Thoracic aorta (tissue), 2 donors: ENCODE measurements at regions not wholly inside any gene's neighbourhood (a gene's known extent, or its start where the extent isn't known, plus 50 kb on each side); places are given as distances from the start of the nearest gene placed in this dataset.

Source experiments
- ATAC-seq: fragments of 150-250 bp; one replicate; pipeline ENCODE4 v1.8.0; 2017; ENCODE audit warnings: low read depth; ENCODE audit not compliant: insufficient number of reproducible peaks, low FRiP score
- DNase-seq: peaks from one replicate; pipeline ENCODE4 v3.0.0-alpha.2; 2020; ENCODE audit warnings: low spot score
- H3K27ac ChIP-seq, 2 donors: fragments of 200-600 bp; sonication (generic); 1 replicate in 1 of 2; 2 replicates in 1 of 2; pipeline ENCODE4 v1.5.1; 2016; ENCODE audit warnings: mild to moderate bottlenecking in 2 of 2, moderate library complexity in 2 of 2
- H3K27me3 ChIP-seq: fragments of 200-600 bp; sonication (generic); replicated peaks from 2 replicates; pipeline ENCODE4 v1.6.0; 2016; ENCODE audit warnings: mild to moderate bottlenecking; ENCODE audit not compliant: insufficient read depth
- H3K36me3 ChIP-seq: fragments of 200-600 bp; sonication (generic); one replicate; pipeline ENCODE4 v1.5.1; 2016
- H3K4me1 ChIP-seq, 2 donors: fragments of 200-600 bp; sonication (generic); 1 replicate in 1 of 2; 2 replicates in 1 of 2; pipeline versions ENCODE4 v1.5.1 to v1.6.0; 2016; ENCODE audit warnings: low read depth in 2 of 2, mild to moderate bottlenecking in 1 of 2; ENCODE audit not compliant: control insufficient read depth in 1 of 2
- H3K4me3 ChIP-seq: fragments of 200-600 bp; sonication (generic); 2 replicates; pipeline ENCODE4 v1.5.1; 2016; ENCODE audit warnings: mild to moderate bottlenecking
- H3K9me3 ChIP-seq: fragments of 200-600 bp; sonication (generic); 2 replicates; pipeline ENCODE4 v1.5.1; 2016
- CTCF ChIP-seq: fragments of 200-600 bp; sonication (generic); IDR thresholded peaks from one replicate; pipeline ENCODE4 v1.5.1; 2019; ENCODE audit warnings: antibody characterized with exemption

- no peaks in the 10 kb centered on the region for H3K9me3 ChIP-seq
- no peaks in the 10 kb centered on the region for H3K36me3 ChIP-seq
- TF ChIP-seq CTCF = no peak
- no peak for ATAC-seq
- peaks cover 10 to 23% of the 10 kb centered on the region in 2 donors for H3K4me1 ChIP-seq
- peak overlapping the region; percentile 56 to 67 for H3K27ac ChIP-seq
- H3K4me3 ChIP-seq = peak overlapping the region; percentile 46
- H3K27me3 ChIP-seq = no peaks in the 10 kb centered on the region
- no peak for DNase-seq
Observed at GRCh38 chr15:95464509-95464908, 866.0 kb upstream of the NR2F2 start.

- DNase-seq (no peak), ATAC-seq (no peak)
- Histone ChIP-seq H3K27me3 (no peaks in the 10 kb centered on the region), H3K27ac (no peak overlapping the region), H3K9me3 (no peaks in the 10 kb centered on the region), H3K4me3 (no peak overlapping the region), H3K36me3 (no peaks in the 10 kb centered on the region), H3K4me1 (peaks cover 25 to 44% of the 10 kb centered on the region in 2 donors)
- no peak for TF ChIP-seq CTCF
Observed at GRCh38 chr15:95468820-95469219, 861.7 kb upstream of the NR2F2 start.

- no peak for DNase-seq
Observed at GRCh38 chr15:95469496-95470000, 861.0 kb upstream of the NR2F2 start.

GRCh38 chr15:95470529-95470928 lies 860.0 kb upstream of the NR2F2 start:
- Histone ChIP-seq H3K4me3 (no peak overlapping the region), H3K36me3 (no peaks in the 10 kb centered on the region), H3K4me1 (peaks cover 15 to 27% of the 10 kb centered on the region in 2 donors), H3K9me3 (no peaks in the 10 kb centered on the region), H3K27me3 (no peaks in the 10 kb centered on the region), H3K27ac (peak overlapping the region; percentile 35 to 75)
- ATAC-seq = no peak
- no peak for TF ChIP-seq CTCF
- DNase-seq = no peak

More at GRCh38 chr15:95469496-95470000, 861.0 kb upstream of the NR2F2 start:
- no peak for TF ChIP-seq CTCF
- Histone ChIP-seq H3K36me3 (no peaks in the 10 kb centered on the region), H3K4me3 (no peak overlapping the region), H3K4me1 (peaks cover 19 to 37% of the 10 kb centered on the region in 2 donors), H3K9me3 (no peaks in the 10 kb centered on the region), H3K27me3 (no peaks in the 10 kb centered on the region), H3K27ac (peak overlapping the region; percentile 25 to 75)
- ATAC-seq = no peak

- DNase-seq (no peak), ATAC-seq (no peak)
- no peaks in the 10 kb centered on the region for H3K36me3 ChIP-seq
- H3K9me3 ChIP-seq = no peaks in the 10 kb centered on the region
- H3K27ac ChIP-seq = peak overlapping the region; percentile 35 to 75
- H3K4me1 ChIP-seq = peaks cover 16 to 27% of the 10 kb centered on the region in 2 donors
- TF ChIP-seq CTCF = no peak
- H3K4me3 ChIP-seq = peak overlapping the region; percentile 10
- H3K27me3 ChIP-seq = no peaks in the 10 kb centered on the region
Observed at GRCh38 chr15:95470997-95471689, 859.4 kb upstream of the NR2F2 start.
